ENCODE measurements at regions not wholly inside any gene's neighbourhood (a gene's known extent, or its start where the extent isn't known, plus 50 kb on each side); places are given as distances from the start of the nearest gene placed in this dataset.
"Not testable (repeated sequence)": the region's sequence is repeated elsewhere in the genome, so short reads cannot be mapped to it uniquely, and the experiment has no call there.

DNA sequence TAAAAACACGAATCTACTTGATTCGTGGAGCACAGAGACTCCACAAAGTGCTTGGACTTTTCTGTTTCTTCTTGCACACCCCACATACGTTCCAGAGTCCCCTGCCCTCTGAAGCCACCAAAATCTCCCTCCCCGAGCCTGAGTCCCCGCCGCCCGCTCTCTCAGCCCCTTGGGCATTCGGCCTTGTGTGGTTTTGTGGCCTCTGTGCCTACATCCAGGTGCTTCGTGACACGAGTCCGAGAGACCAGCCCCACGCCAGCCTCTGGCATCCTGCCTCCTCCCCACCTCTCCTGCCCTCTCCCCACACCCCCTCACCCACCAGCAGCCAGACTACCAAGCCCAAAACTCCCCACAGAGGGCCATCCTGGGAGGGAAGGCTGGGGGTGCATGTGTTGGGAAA, 87.8 kb upstream of the PPP1R26 start:
- DNase-seq: no peak

DNA sequence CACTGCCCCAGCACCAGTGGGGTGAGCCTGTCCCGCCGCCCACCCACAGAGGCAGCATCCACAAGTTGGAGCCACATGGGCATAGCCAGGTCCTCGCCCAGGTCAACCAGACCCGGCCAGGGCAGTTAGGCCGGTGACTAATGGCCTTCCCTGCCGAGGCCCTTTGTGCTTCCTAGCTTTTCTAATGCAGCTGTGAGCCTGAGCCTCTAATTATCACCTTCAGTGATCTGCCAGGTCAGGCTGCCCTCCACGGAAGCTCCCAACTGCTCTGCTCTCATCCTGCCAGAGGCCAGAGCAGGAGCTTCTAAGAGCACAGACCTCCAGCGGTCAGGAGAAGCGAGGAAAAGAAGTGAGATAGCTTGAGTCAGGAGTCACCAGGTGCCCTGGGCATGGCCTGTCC, 87.1 kb upstream of the PPP1R26 start:
- DNase-seq: no peak

DNA sequence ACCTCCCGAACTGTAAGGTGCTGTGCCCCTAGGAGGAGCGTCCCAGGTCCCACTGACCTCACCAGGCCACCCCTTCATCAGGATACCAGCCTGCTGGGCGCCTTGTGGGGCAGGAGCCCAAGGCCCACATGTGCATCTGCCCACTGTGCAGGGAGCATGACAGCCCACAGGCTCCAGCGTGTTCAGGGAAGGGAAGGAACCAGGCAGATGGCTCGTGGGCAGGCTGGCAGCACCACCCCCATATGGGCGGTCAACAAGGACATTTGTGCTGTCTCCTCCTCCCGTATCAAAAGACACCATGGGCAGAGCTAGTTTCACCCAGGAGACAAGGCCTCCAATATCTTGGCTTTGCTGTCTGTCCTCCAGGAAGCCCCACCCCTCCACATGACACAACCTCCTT, 85.5 kb upstream of the PPP1R26 start:
- DNase-seq: no peak

DNA sequence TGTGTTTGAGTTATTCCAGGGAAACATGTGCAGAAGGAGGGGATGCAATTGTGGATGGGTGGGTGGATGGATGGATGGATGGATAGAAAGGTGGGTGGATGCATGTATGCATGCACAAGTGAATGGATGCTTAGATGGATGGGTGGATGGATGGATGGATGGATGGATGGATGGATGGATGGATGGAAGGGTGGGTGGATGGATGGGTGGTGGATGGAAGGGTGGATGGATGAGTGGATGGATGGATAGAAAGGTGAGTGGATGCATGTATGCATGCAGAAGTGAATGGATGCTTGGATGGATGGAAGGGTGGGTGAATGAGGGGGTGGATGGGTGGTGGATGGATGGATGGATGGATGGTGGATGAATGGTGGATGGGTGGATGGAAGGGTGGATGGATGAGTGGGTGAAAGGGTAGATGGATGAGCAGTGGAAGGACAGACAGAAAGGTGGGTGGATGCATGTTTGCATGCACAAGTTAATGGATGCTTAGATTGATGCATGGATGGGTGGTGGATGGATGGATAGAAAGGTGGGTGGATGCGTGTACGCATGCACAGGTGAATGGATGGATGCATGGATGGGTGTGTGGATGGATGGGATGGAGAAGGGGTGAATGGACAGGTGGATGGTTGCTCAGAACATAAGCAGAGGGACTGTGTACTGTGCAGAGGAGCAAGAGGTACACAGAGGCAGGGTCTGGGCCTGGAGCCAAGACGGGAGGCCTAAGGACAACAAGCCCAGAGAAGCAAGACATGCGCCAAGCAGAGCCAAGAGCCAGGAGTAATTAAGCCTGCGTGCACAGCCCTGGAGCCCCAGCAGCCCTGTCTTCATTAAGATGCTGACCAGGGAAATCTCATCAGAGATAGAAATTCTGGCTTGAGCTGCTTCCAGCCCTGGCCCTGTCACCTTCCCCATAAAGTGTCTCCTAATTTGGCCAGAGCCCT, 84.6 kb upstream of the PPP1R26 start:
- DNase-seq: no peak

DNA sequence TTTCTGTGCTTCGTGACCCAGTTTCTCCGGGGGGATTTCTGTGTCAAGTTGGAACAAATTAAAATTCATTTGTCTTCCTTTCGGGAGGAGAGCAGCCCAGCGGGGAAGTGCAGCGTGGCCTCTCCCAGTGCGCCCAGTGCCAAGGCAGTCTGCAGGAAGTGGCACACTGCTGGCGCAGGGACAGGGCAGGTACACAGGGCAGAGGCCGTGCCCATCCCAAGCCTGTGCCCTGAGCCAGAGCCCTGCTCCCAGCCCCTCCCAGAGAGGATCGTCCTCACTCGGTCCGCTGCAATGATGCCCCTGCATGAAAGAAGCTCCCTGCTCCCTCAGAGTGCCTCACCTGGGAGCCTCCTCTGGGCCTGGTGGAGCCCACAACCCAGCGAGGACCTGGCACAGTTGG, 82.4 kb upstream of the PPP1R26 start:
- no peak for DNase-seq

DNA sequence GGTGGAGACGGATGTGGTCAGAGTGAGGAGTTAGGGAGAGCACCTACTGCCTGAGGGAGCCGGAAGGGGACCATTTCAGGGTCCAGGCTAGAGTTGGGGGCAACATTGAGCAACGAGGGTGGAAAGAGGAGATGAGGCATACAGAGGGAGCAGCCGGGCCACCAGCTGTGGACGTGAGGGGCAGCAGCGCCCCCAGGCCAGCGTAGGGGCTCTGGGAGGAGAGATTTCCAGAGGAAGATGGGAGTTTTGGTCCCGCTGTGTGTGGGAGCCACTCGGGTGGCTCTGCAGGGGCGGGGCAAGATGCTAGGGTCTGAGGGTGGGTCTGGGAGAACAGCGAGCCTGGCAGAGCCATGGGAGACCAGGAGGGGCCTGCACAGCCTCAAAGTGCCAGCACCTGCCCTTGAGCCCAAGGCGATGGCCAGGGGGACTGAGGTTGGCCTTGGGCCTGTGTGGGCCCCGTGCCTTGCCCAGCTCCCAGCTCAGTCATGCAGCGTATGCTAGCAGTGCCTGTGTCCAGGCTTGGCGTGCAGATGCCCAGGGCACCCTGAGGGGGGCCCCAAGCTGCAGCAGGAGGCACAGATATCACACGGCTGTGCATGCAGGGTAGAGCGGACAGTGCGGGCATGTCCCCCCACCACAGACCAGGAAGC, 80.5 kb upstream of the PPP1R26 start:
- no peak for DNase-seq

DNA sequence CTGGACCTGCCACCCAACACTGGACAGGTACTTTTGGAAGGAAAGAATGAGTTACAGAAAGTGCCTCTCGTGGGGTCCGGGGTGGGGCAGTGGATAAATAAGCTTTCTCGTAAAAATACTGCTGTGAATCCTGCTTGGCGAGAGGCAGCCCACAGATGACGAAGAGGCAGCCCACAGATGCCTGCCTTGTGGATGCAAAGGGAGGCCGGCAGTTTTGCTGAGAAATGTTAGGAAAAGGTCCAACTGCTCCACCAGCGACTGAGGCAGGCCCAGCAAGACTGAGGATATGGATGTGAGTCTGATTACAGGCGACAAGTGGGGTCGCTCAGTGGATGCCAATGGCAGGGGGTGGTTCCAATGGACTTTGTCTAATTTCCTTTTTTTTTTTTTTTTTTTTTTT, 79.1 kb upstream of the PPP1R26 start:
- DNase-seq: no peak

DNA sequence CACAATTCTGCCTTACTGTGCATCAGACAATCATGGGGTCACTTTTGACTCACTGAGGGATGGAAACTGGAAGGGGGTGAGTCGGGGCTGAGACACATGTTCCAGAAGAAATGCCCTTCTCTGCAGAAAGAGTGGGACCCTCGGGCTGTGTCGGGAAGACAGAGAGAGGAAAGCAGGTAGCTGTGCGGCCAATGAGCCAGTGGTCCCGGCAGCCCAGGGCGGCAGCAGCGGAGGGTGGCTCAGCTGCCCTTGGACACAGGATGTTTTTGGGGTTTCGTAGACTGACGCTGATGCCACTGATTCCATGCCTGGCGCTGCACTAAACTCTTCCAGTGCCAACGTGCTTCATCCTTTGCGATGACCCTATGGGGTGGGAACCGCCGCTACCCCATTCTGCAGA, 78.4 kb upstream of the PPP1R26 start:
- no peak for DNase-seq

DNA sequence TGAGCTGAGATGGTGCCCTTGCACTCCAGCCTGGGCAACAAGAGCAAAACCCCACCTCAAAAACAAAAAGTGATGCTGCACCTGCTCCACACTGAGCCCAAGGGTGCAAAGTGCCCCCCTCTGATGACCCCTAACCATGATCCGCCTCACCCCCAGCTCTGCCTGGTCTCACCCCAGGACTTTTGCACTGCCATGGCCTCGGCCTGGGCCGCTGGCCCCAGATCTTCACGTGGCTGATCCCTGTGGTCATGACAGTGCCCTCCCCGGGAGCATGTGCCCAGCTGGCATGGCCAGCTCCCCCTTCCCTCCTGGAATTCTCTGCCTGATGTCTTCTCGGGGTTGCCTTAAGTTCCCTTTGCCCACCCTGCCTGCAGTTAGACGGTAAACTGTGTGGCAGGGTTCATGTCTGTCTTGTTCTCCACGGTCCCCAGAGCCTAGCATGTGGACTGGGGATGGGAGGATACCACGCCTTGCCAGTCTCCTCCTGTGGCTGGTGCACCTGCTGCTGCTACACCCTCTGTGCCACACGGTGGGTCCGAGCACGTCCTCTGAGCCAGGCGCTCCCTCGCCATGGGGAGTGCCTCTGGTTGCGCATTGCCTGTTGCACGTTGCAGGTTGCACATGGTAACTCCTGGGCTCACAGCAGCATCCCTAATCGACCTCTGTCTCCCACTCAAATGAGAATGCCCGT, 77.4 kb upstream of the PPP1R26 start:
- no peak for DNase-seq

DNA sequence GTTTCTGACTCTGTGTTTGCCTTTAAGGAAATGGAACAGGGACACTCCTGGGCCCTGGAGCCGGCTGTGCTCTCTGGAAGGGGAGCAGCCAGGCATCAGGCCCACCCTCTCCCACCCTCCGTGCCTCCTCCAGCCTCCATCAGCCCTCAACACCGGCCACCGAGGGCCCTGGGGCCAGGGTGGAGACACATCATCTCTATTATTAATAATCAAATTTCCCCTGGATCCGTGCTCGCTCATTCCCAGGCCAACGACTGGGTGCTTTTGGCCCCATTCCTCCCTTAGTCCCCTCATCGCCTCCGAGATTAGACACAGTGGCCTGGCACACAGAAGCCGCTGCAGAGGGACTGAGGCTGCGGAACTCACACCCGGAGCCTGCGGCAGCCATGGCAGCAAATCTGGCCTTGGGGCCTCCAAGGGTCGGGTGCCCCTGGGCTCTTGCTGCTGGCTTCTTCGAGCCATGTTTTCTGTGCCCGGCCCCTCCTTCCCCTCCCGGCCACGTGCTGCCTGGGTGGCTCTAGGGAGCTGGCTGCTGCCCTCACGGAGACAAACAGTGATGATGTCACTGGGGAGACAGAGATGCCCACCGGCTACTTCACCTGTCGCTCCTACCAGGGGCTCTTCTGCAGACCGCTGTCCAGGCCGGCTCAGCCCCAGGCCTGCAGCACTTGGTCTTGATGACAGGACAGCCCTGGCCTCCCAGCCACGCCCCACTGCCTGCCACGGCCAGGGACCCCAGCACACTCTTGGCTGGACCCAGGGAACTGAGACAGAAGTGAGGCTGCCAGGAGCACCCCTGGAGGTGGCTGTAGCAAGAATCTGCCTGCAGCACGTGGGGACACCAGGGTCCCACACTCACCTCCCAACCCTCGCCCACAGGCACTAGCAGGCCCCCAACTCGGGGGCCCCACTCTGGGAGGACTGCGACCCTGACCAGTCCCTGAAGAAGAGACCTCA, 76.6 kb upstream of the PPP1R26 start:
- DNase-seq: no peak

DNA sequence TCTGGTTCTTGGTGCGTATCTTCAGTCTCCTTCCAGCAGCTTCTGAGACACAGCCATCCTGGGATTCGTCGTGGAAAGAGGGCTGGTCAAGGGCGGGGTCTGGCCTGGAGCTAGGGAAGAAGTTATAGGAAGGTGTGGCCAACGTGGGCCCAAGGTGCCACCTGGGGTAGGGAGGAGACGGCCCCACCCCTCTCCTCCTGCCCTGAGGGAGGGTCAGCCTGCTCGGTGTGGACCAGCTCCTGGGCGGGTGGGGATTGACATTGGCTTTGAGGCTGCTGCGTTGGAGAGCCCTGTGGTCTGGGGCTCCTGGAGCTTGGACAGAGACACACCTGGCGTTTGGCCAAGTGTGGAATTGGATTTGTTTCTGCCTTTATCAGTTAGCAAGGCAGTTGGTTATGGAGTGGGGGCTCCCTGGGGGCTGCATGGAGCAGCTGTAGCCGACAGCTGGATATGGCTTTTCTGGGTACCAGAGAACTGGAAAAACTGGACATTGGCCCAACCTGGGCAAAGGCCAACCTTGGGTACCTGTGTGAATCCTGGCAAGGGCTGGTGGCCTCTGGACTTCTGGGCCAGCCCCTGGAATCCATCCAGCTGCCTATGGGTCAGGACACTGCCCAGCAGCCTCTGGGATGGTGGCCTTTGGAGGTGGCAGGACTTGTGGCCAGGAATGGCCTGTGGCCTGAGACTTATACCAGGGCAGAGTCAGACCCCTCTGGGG, 75.7 kb upstream of the PPP1R26 start:
- DNase-seq: no peak

DNA sequence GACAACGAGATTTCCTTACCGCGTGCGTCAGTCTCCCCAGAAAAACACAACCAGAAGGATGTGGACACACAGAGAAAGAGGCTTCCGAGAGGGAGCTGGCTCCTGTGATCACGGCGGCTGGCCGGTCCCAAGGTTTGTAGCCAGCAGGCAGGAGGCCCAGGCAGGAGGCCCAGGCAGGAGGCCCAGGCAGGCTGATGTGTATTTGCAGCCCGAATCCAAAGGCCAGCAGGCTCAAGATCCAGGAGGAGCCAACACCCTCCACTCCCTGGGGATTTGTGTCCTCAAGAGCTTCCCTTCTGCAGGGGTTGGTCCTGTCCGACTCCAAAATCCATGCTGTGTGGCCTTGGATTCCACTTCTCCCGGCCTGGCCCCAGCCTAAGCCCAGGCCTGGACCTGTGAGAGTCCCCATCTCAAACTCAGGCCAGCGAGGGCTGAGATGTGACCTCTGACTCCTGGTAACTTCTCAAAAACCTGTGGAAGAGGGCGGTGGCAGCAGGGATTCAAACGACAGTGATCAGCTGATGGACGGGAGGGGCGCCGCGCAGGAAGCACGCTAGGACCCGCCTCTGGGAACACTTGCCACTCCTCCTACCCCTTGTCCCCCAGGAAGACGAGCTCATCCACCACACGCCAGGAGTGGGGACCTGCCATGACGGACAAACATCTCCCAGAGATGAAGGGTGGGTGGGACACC, 75.0 kb upstream of the PPP1R26 start:
- DNase-seq: no peak

DNA sequence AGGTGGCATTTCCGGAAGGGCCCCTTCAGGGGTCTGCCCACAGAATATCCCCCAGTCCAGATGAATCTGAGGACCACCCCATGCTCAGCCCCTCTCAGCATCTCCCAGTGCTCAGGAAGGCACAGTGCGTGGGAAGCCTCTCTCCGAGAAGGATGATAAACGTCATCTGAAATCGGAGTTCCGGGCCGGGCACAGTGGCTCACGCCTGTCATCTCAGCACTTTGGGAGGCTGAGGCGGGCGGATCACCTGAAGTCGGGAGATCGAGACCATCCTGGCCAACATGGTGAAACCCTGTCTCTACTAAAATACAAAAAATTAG, 74.5 kb upstream of the PPP1R26 start:
- not testable (repeated sequence) for DNase-seq

DNA sequence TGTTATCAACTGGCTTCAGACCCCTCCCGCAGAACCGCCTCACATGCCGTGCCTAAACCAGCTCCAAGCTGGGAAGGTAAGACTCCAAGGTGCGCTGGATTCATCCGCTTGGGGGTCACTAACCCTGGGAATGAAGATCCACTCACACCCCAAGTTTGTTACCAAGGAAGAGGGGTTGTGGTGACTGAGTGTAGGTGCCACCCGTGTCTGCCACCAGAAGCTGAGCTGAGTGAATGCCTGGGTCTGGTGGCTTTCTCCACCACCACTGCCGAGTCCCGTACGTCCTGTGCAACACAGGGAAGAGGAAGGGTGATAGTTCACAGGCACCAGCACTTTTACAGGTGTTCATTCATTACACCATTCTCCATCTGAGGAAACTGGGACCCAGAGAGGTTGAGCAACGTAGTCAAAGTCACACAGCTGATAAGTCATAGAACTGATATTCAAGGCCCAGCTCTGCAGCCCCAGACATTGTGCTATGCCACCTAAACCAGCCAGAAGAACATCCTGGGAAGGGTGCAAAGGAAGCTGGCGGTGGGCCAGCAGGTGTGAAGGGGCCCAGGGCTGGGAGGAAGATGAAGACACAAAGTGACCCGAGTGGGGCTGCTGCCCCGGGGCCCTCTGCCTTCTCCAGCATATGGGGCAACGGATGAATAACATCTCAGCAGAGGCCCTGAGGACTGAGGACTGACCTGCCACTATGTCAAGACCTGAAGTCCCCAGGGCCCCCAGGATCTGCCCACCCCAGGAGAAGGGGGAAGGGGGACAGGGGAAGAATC, 70.9 kb upstream of the PPP1R26 start:
- DNase-seq: no peak

DNA sequence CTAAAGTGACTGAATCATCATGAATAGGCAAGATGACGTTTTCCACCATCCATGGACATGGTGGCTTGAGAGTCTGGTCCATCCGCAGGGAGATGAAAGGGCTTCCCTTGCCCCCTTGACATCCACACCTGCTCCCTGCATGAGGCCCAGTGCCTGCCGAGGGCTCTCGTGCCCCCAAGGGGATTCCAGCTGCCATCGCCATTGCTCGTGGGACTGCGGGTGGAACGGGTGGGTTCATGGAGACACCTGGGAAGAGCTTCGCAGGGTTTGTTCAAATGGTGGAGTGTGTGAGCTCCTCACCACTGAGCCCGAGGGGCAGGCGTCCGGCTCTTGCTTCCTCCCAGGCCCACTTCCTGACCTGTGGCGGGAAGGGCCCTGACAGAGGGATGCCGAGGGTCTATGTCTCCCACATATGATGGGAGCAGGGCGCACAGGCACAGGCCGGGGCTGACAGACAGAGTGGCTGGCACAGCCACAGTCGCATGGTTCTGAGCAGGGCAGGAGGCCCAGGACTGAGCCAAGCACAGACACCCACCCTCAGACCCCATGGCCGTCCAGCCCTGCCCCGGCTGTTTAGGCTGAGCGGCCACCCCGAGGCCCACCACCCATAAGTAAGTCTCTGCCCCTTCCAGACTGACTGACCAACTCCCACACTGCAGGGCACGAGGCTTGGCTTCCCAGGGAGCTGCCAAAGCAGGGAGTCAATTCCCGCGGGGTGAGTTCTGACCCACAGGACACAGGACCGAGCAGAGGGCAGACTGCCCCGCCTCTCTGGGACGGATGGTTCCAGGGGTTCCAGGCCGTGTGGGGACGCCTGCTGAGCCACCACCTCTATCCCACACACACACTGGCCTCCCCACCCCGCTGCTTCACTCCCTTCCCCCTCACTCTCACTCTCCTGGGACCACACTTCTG, 70.0 kb upstream of the PPP1R26 start:
- no peak for DNase-seq

DNA sequence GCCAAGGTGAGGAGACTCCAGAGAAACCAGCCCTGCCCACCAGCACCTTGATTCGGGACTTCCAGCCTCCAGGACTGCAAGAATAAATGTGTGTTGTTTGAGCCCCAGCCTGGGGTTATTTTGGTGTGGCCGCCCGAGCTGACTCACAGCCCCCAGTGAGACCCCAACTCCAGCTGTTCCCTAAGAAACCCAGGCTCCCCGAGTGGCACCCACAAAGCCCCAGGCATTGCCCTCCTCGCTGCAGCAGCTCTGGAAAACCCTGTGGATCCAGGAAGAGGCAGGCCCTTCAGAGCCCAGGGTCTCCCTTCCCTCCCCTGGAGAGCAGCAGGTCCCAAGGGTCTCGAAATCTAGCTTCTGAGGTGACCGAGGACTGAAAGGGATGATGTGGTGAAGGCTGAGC, 69.2 kb upstream of the PPP1R26 start:
- no peak for DNase-seq

DNA sequence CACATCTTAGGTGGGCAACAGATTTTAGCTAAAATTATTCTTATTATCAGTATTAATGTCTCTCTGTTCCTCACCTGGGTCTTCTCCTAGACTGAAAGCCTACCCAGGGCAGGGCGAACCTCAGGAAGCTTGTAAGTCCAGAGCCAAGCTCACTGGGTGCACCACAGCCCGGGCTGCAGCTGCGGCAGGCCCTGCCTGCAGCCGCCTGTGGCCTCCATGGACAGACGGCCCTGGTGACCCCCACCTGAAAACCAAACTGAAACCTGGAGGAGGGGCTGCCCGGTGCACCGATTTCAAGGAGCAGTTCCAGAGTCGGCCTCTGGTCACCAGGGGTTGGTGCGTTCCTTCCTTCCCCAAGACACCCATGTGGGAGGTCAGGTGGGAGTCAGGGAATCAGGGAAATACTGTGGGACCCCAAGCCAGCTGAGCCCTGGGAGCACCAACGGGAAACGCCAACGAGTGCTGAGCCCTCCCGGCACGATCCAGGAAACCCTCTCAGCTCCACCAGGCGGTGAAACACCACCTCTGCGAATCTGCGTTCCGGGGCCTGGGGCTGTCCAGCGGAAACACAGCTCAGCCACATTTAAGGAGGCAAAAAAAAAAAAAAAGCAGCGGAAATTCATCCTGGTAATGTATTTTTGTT, 68.6 kb upstream of the PPP1R26 start:
- no peak for DNase-seq

DNA sequence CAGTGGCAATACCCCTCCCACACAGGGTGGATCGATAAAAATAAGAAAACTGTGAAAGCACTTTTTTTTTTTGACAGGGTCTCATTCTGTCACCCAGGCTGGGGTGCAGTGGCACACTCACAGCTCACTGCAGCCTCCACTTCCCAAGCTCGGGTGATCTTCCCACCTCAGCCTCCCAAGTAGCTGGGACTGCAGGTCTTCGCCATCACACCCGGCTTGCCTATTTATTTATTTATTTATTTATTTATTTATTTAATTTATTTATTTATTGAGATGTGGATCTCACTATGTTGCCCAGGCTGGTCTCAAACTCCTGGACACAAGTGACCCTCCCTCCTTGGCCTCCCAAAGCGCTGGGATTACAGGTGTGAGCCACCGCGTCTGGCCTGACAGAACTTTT, 68.0 kb upstream of the PPP1R26 start:
- not testable (repeated sequence) for DNase-seq
